ENCODE measurements at regions not wholly inside any gene's neighbourhood (a gene's known extent, or its start where the extent isn't known, plus 50 kb on each side); places are given as distances from the start of the nearest gene placed in this dataset.

DNA sequence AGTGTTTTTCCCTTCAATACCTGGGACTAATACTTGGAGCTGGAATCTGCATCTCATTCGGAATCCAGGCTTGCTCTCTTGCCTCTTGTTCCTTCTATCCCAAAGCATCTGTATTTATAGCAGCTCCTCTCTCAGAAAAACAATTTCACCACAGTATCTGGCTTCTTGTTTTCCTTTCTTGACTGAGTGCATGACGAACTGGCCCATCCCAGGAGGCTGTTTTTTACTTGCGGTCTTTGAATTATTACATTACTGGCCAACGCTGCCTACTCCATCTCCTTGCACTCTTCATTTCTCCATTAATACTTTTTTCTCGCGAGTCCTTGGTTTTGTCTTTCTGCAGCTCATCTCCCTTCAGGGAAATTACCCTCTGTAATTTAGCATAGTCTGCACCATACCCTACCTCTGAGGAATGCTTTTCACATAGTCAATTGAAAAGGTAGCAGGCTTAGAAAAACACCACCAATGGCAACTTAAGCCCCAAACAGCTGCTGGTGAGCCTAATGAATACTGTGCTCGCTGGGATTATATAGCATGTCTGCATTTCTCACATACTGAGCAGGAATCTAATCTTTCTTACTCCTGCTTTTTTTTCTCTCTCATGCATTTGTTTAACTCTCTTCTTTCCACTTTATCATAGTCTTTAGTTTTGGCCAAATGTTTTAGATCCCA, 277.4 kb upstream of the SESN3 start:
- TF ChIP-seq, protein P1, sequence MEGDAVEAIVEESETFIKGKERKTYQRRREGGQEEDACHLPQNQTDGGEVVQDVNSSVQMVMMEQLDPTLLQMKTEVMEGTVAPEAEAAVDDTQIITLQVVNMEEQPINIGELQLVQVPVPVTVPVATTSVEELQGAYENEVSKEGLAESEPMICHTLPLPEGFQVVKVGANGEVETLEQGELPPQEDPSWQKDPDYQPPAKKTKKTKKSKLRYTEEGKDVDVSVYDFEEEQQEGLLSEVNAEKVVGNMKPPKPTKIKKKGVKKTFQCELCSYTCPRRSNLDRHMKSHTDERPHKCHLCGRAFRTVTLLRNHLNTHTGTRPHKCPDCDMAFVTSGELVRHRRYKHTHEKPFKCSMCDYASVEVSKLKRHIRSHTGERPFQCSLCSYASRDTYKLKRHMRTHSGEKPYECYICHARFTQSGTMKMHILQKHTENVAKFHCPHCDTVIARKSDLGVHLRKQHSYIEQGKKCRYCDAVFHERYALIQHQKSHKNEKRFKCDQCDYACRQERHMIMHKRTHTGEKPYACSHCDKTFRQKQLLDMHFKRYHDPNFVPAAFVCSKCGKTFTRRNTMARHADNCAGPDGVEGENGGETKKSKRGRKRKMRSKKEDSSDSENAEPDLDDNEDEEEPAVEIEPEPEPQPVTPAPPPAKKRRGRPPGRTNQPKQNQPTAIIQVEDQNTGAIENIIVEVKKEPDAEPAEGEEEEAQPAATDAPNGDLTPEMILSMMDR (IDR thresholded peaks at IDR 0.05): no peak
- TF ChIP-seq POLR2AphosphoS5 (IDR thresholded peaks at IDR 0.05) (no peak), EP300 (IDR thresholded peaks at IDR 0.05) (no peak)
